Transverse colon (tissue), 4 donors: ENCODE measurements at regions not wholly inside any gene's neighbourhood (a gene's known extent, or its start where the extent isn't known, plus 50 kb on each side); places are given as distances from the start of the nearest gene placed in this dataset.

Experiments
- CTCF ChIP-seq, 5 experiments: fragments of 200-600 bp in 3 of 5; fragments of 450-650 bp in 2 of 5; sonication (generic) in 3 of 5; IDR thresholded peaks; 1 replicate in 2 of 5; 2 replicates in 3 of 5; pipeline ENCODE4 v1.5.1; 2016 to 2017; ENCODE audit warnings: antibody characterized with exemption in 5 of 5, inconsistent platforms in 3 of 5, mild to moderate bottlenecking in 2 of 5, moderate library complexity in 1 of 5
- EP300 ChIP-seq: sonication (generic); formaldehyde crosslinking; IDR thresholded peaks from one replicate; pipeline ENCODE4 v1.6.1; 2017; ENCODE audit warnings: antibody characterized with exemption, low read depth
- POLR2A ChIP-seq: fragments of 450-650 bp; IDR thresholded peaks from one replicate; pipeline ENCODE4 v1.6.1; 2016; ENCODE audit warnings: antibody characterized with exemption, mild to moderate bottlenecking, moderate library complexity
- POLR2AphosphoS5 ChIP-seq, 3 donors: sonication (generic); formaldehyde crosslinking; IDR thresholded peaks; one replicate each; pipeline ENCODE4 v1.6.1; 2016; ENCODE audit warnings: antibody characterized with exemption in 3 of 3

GRCh38 chr1:73537400-73537799 is 660.6 kb downstream of the LRRIQ3 start:
- no peak for TF ChIP-seq CTCF (IDR thresholded peaks at IDR 0.05)
- no peak for TF ChIP-seq EP300
- no peak for TF ChIP-seq POLR2AphosphoS5 (IDR thresholded peaks at IDR 0.05)
- no peak for TF ChIP-seq POLR2A
